K562 (cell line): ENCODE measurements at regions not wholly inside any gene's neighbourhood (a gene's known extent, or its start where the extent isn't known, plus 50 kb on each side); places are given as distances from the start of the nearest gene placed in this dataset.

Experiments
- ATAC-seq: fragments of 200-7000 bp; cut with Tn5 transposase; 3 replicates; pipeline ENCODE4 v1.9.1; 2020; ENCODE audit warnings: moderate library complexity
- BruUV-seq: library from RNA; stranded (reverse); fragments of 400-500 nt; replicated peaks from 2 replicates; lab custom pipeline; 2021; lab: Mats Ljungman, UMichigan
- CTCF ChIA-PET: fragments of 300-600 bp; formaldehyde crosslinking; extraction: SDS; loops from one replicate; lab custom pipeline; 2021; ENCODE audit warnings: low intra/inter-chr PET ratio; lab: Yijun Ruan, JAX
- POLR2A ChIA-PET: fragments of 300-600, 350-650 bp; sonication (Branson Sonifier 250); formaldehyde crosslinking; extraction: SDS; loops from one replicate; lab custom pipeline; 2021; ENCODE audit warnings: antibody characterized with exemption, inconsistent platforms; lab: Yijun Ruan, JAX
- DNase-seq, 4 experiments: peaks; one replicate each; pipeline versions ENCODE4 v3.0.0 to v3.0.0-alpha.2; 2011 to 2018; ENCODE audit warnings: low spot score in 3 of 4, mixed read lengths in 3 of 4; ENCODE audit errors: extremely low read depth in 1 of 4
- FAIRE-seq: peaks from 2 replicates; lab custom pipeline; 2011; peaks lifted over from hg19 to GRCh38; lab: Jason Lieb, UNC
- H2AFZ ChIP-seq: 2 replicates; pipeline ENCODE4 v1.6.0; 2011; ENCODE audit warnings: low read depth, low read length, control low read depth, inconsistent platforms
- H3K27ac ChIP-seq: fragments of 200-600 bp; 3 replicates; pipeline ENCODE4 v1.8.0; 2011; ENCODE audit warnings: low read depth, mild to moderate bottlenecking, control low read depth, inconsistent platforms, low read length, moderate library complexity, mixed read lengths; ENCODE audit errors: extremely low read depth
- H3K27me3 ChIP-seq, 2 experiments: fragments of 300-600 bp in 1 of 2; 2 replicates in 1 of 2; 3 replicates in 1 of 2; pipeline versions ENCODE4 v1.6.0 to v1.8.0; 2011; ENCODE audit warnings: inconsistent platforms in 2 of 2, low read length in 2 of 2, mild to moderate bottlenecking in 1 of 2, mixed read lengths in 1 of 2, moderate library complexity in 1 of 2; ENCODE audit not compliant: control insufficient read depth in 2 of 2, insufficient read depth in 2 of 2
- H3K36me3 ChIP-seq: fragments of 300-600 bp; 3 replicates; pipeline ENCODE4 v1.8.0; 2011; ENCODE audit warnings: mild to moderate bottlenecking, low read length, inconsistent platforms; ENCODE audit not compliant: control insufficient read depth, insufficient read depth
- H3K4me1 ChIP-seq, 2 experiments: fragments of 200-600 bp in 1 of 2; replicated peaks in 1 of 2; 2 replicates in 1 of 2; 3 replicates in 1 of 2; pipeline versions ENCODE4 v1.5.1 to v1.8.0; 2011; ENCODE audit warnings: inconsistent platforms in 2 of 2, low read length in 2 of 2, mild to moderate bottlenecking in 1 of 2, mixed read lengths in 1 of 2, moderate library complexity in 1 of 2; ENCODE audit not compliant: control insufficient read depth in 2 of 2, insufficient read depth in 2 of 2
- H3K4me2 ChIP-seq: 2 replicates; pipeline ENCODE4 v1.6.1; 2011; ENCODE audit warnings: low read length, control low read depth, inconsistent platforms, mixed read lengths; ENCODE audit not compliant: insufficient read depth
- H3K4me3 ChIP-seq: fragments of 200-600 bp; sonication (generic), shearing (Covaris generic); 2 replicates; pipeline ENCODE4 v1.5.1; 2016; ENCODE audit warnings: control low read depth, inconsistent platforms
- H3K79me2 ChIP-seq: fragments of 200-600 bp; 3 replicates; pipeline ENCODE4 v1.8.0; 2011; ENCODE audit warnings: low read length, inconsistent platforms; ENCODE audit not compliant: control insufficient read depth, insufficient read depth
- H3K9ac ChIP-seq, 2 experiments: 2 replicates each; pipeline versions ENCODE4 v1.6.0 to v1.6.1; 2011; ENCODE audit warnings: low read depth in 2 of 2, low read length in 2 of 2, control low read depth in 1 of 2, inconsistent platforms in 1 of 2, mild to moderate bottlenecking in 1 of 2, mixed read lengths in 1 of 2; ENCODE audit not compliant: insufficient read depth in 1 of 2
- H3K9me1 ChIP-seq: one replicate; pipeline ENCODE4 v1.6.0; 2011; ENCODE audit warnings: inconsistent platforms, mild to moderate bottlenecking, low read length, moderate library complexity; ENCODE audit not compliant: control insufficient read depth, insufficient read depth
- H3K9me3 ChIP-seq: replicated peaks from 2 replicates; pipeline ENCODE4 v1.5.1; 2011; ENCODE audit warnings: low read depth, low read length, inconsistent platforms; ENCODE audit not compliant: control insufficient read depth, insufficient read depth
- H4K20me1 ChIP-seq: replicated peaks from 2 replicates; pipeline ENCODE4 v1.6.1; 2011; ENCODE audit warnings: low read length, inconsistent platforms, mixed read lengths; ENCODE audit not compliant: control insufficient read depth, insufficient read depth
- BCOR ChIP-seq: fragments of 450-650 bp; IDR thresholded peaks from 2 replicates; pipeline ENCODE4 v1.6.1; 2016
- BRD9 ChIP-seq: fragments of 450-650 bp; IDR thresholded peaks from 2 replicates; pipeline ENCODE4 v1.6.1; 2018; ENCODE audit warnings: low read depth; ENCODE audit not compliant: partially characterized antibody
- BRF1 ChIP-seq: IDR thresholded peaks from 3 replicates; pipeline ENCODE4 v1.6.1; 2011; ENCODE audit warnings: borderline replicate concordance, mild to moderate bottlenecking; ENCODE audit not compliant: insufficient read length; ENCODE audit errors: extremely low read depth
- DDX20 ChIP-seq: fragments of 450-650 bp; IDR thresholded peaks from 2 replicates; pipeline ENCODE4 v1.6.1; 2016; ENCODE audit warnings: missing genetic modification characterization, low read depth, mild to moderate bottlenecking, missing compliant biosample characterization, moderate library complexity
- DMBX1 ChIP-seq: fragments of 250-450 bp; sonication (Bioruptor Pico); IDR thresholded peaks from 2 replicates; pipeline ENCODE4 v1.8.0; 2022; ENCODE audit warnings: inconsistent platforms, mild to moderate bottlenecking, moderate library complexity, borderline replicate concordance
- ETV5 ChIP-seq: sonication (generic); formaldehyde crosslinking; IDR thresholded peaks from 2 replicates; pipeline ENCODE4 v1.4.0; 2020; ENCODE audit warnings: low read depth, mild to moderate bottlenecking, missing genetic modification reagents
- HES1 ChIP-seq: fragments of 450-650 bp; IDR thresholded peaks from 2 replicates; pipeline ENCODE4 v1.6.1; 2016; ENCODE audit warnings: low read depth, mild to moderate bottlenecking, moderate library complexity
- JUN ChIP-seq, 2 experiments: sonication (generic) in 1 of 2; formaldehyde crosslinking in 1 of 2; IDR thresholded peaks; 2 replicates each; pipeline versions ENCODE4 v1.6.1 to v1.8.0; 2012 to 2022; ENCODE audit warnings: borderline replicate concordance in 2 of 2, mild to moderate bottlenecking in 2 of 2, improper control_type of control experiment in 1 of 2, low read depth in 1 of 2, low read length in 1 of 2, missing genetic modification reagents in 1 of 2
- NCOA6 ChIP-seq: fragments of 450-650 bp; IDR thresholded peaks from 2 replicates; pipeline ENCODE4 v1.6.1; 2017; ENCODE audit warnings: mild to moderate bottlenecking
- PCBP2 ChIP-seq: fragments of 200-400 bp; formaldehyde crosslinking; IDR thresholded peaks from 2 replicates; pipeline ENCODE4 v1.6.1; 2018; ENCODE audit warnings: low read length, low read depth, mild to moderate bottlenecking, moderate library complexity; ENCODE audit not compliant: poor library complexity, severe bottlenecking
- RB1 ChIP-seq: fragments of 450-650 bp; IDR thresholded peaks from 2 replicates; pipeline ENCODE4 v1.6.1; 2017; ENCODE audit warnings: low read depth, mild to moderate bottlenecking
- SRSF7 ChIP-seq: fragments of 200-400 bp; formaldehyde crosslinking; optimal IDR thresholded peaks from 2 replicates; pipeline ENCODE3; 2017; ENCODE audit warnings: mild to moderate bottlenecking, low read depth, low read length
- XRCC5 ChIP-seq: fragments of 200-400 bp; formaldehyde crosslinking; IDR thresholded peaks from 2 replicates; pipeline ENCODE4 v1.6.1; 2017; ENCODE audit warnings: low read depth, mild to moderate bottlenecking, low read length
- ZKSCAN1 ChIP-seq: fragments of 150-350 bp; IDR thresholded peaks from 2 replicates; pipeline ENCODE4 v1.6.1; 2016; ENCODE audit warnings: low read depth, low read length
- ZNF121 ChIP-seq: sonication (generic); formaldehyde crosslinking; conservative IDR thresholded peaks from 2 replicates; pipeline ENCODE4 v1.8.0; 2022; ENCODE audit warnings: missing genetic modification reagents
- ZNF699 ChIP-seq: fragments of 250-450 bp; sonication (Bioruptor Pico); IDR thresholded peaks from 2 replicates; pipeline ENCODE4 v1.8.0; 2021; ENCODE audit warnings: mild to moderate bottlenecking, moderate library complexity; ENCODE audit not compliant: insufficient replicate concordance
- WGBS: fragments of 100-300 bp; shearing (Covaris generic); methylation state at CpG from one replicate; pipeline ENCODE4 v1.1.6; 2016; ENCODE audit warnings: low coverage, mixed read lengths; ENCODE audit not compliant: insufficient coverage; ENCODE audit errors: missing lambda C conversion rate; 5-methylcytosine and 5-hydroxymethylcytosine counted together
- in situ Hi-C: fragments of 300-500 bp; cut with MboI; formaldehyde crosslinking; loops from 4 replicates; pipeline ENCODE4 v1.15.0; 2018; ENCODE audit warnings: inconsistent platforms, mixed read lengths
- intact Hi-C: fragments of 100-400 bp; cut with micrococcal nuclease; formaldehyde crosslinking; loops from 2 replicates; pipeline ENCODE4 v1.14.2; 2022

GRCh38 chr5:38790268-38790667 lies 55.5 kb upstream of the OSMR start:
- TF ChIP-seq NCOA6 = no peak
- TF ChIP-seq ETV5 (CRISPR knock-in tag) = no peak
- no peak for TF ChIP-seq JUN (IDR thresholded peaks at IDR 0.05; ENCODE audit: borderline replicate concordance, low read depth, low read length)
- TF ChIP-seq JUN (CRISPR knock-in tag; IDR thresholded peaks at IDR 0.05; ENCODE audit: borderline replicate concordance) = no peak
- TF ChIP-seq DMBX1 (CRISPR knock-in tag) = no peak
- TF ChIP-seq SRSF7 = no peak
- TF ChIP-seq RB1 = no peak
- Histone ChIP-seq H3K9ac (no peak overlapping the region), H3K36me3 (no peaks in the 10 kb centered on the region), H3K27me3 (peaks cover 0 to 4% of the 10 kb centered on the region in 2 experiments; a peak in 2 of 5 replicates), H3K9me1 (no peaks in the 10 kb centered on the region), H3K27ac (no peak overlapping the region), H3K4me3 (no peak overlapping the region), H3K4me2 (no peak overlapping the region), H4K20me1 (no peaks in the 10 kb centered on the region), H3K79me2 (no peaks in the 10 kb centered on the region), H3K9me3 (no peaks in the 10 kb centered on the region), H2AFZ (no peak overlapping the region), H3K4me1 (no peaks in the 10 kb centered on the region)
- BruUV-seq = no TSS peak
- WGBS = 11% methylated on average over 1 of the region's 1 CpG
- intact Hi-C loops = no loop called here
- no peak for ATAC-seq
- in situ Hi-C loops = no loop called here
- ChIA-PET CTCF (no interaction called here), POLR2A (no interaction called here)
- FAIRE-seq = no peak
- DNase-seq = no peak

GRCh38 chr5:38790891-38791290 lies 54.9 kb upstream of the OSMR start:
- Histone ChIP-seq H3K9me1 (no peaks in the 10 kb centered on the region), H3K4me3 (no peak overlapping the region), H3K79me2 (no peaks in the 10 kb centered on the region), H3K27ac (no peak overlapping the region), H4K20me1 (no peaks in the 10 kb centered on the region), H3K27me3 (peaks cover 0 to 4% of the 10 kb centered on the region in 2 experiments; a peak in 2 of 5 replicates), H2AFZ (no peak overlapping the region), H3K9me3 (no peaks in the 10 kb centered on the region), H3K36me3 (no peaks in the 10 kb centered on the region), H3K4me2 (no peak overlapping the region), H3K4me1 (no peaks in the 10 kb centered on the region), H3K9ac (no peak overlapping the region)
- no TSS peak for BruUV-seq
- FAIRE-seq (no peak), ATAC-seq (no peak), DNase-seq (no peak)
- 3% methylated on average over 2 of the region's 2 CpGs for WGBS
- POLR2A ChIA-PET = interaction anchor here (0.6 kb wide), 1 partner anchor 12 kb away, joined by 3 read pairs; no protein-coding TSS in a partner anchor
- CTCF ChIA-PET = no interaction called here
- intact Hi-C loops = no loop called here
- TF ChIP-seq BRF1 (no peak), BRD9 (no peak), XRCC5 (no peak), ZKSCAN1 (no peak), HES1 (no peak), BCOR (no peak), PCBP2 (no peak), DDX20 (tag) (no peak), ZNF699 (CRISPR knock-in tag) (no peak), ZNF121 (CRISPR knock-in tag) (no peak)
- in situ Hi-C loops = no loop called here
